OCI-LY7 (cell line): ENCODE measurements at regions not wholly inside any gene's neighbourhood (a gene's known extent, or its start where the extent isn't known, plus 50 kb on each side); places are given as distances from the start of the nearest gene placed in this dataset.

ENCODE experiments used
- BruUV-seq: library from RNA; stranded (reverse); fragments of 400-500 nt; replicated peaks from 2 replicates; lab custom pipeline; 2021; lab: Mats Ljungman, UMichigan
- CTCF ChIA-PET: fragments of 300-600 bp; sonication (Branson Sonifier 250); formaldehyde crosslinking; loops from one replicate; lab custom pipeline; 2022; ENCODE audit warnings: antibody characterized with exemption; ENCODE audit not compliant: unreplicated experiment; lab: Charles Lee
- POLR2A ChIA-PET: fragments of 300-600 bp; sonication (Branson Sonifier 250); formaldehyde crosslinking; loops from one replicate; lab custom pipeline; 2022; ENCODE audit warnings: antibody characterized with exemption; lab: Charles Lee
- DNase-seq: peaks from one replicate; pipeline ENCODE4 v3.0.0-alpha.2; 2015; ENCODE audit warnings: low spot score
- H2AFZ ChIP-seq: fragments of 200-600 bp; sonication (generic), shearing (Covaris generic); 2 replicates; pipeline ENCODE4 v1.6.1; 2014; ENCODE audit warnings: mild to moderate bottlenecking, antibody characterized with exemption, low read length, moderate library complexity
- H3K27ac ChIP-seq: fragments of 200-600 bp; sonication (generic); 2 replicates; pipeline ENCODE4 v1.5.1; 2014; ENCODE audit warnings: mixed run types, low read depth, mild to moderate bottlenecking, moderate library complexity, low read length, inconsistent platforms; ENCODE audit not compliant: poor library complexity, severe bottlenecking
- H3K36me3 ChIP-seq: fragments of 200-600 bp; sonication (generic); 2 replicates; pipeline ENCODE4 v1.6.1; 2014; ENCODE audit warnings: mild to moderate bottlenecking, antibody characterized with exemption, low read length, moderate library complexity, mixed read lengths; ENCODE audit not compliant: insufficient read depth
- H3K4me1 ChIP-seq: fragments of 200-600 bp; sonication (generic); 2 replicates; pipeline ENCODE4 v1.5.1; 2014; ENCODE audit warnings: mild to moderate bottlenecking, low read length; ENCODE audit not compliant: insufficient read depth, poor library complexity, severe bottlenecking
- H3K4me2 ChIP-seq: fragments of 200-600 bp; sonication (generic); 2 replicates; pipeline ENCODE4 v1.6.1; 2014; ENCODE audit warnings: mild to moderate bottlenecking, low read length
- H3K4me3 ChIP-seq: fragments of 200-600 bp; sonication (generic); 2 replicates; pipeline ENCODE4 v1.5.1; 2014; ENCODE audit warnings: mild to moderate bottlenecking, low read depth, low read length; ENCODE audit not compliant: poor library complexity, severe bottlenecking
- H3K79me2 ChIP-seq: fragments of 200-600 bp; sonication (generic); 2 replicates; pipeline ENCODE4 v1.6.1; 2016; ENCODE audit warnings: low read depth, mild to moderate bottlenecking, low read length, moderate library complexity, mixed read lengths; ENCODE audit not compliant: insufficient read depth
- H3K9me2 ChIP-seq: fragments of 200-600 bp; sonication (generic); 2 replicates; pipeline ENCODE4 v1.6.1; 2016; ENCODE audit warnings: mild to moderate bottlenecking, low read length, mixed read lengths; ENCODE audit not compliant: insufficient read depth
- H3K9me3 ChIP-seq: fragments of 200-600 bp; sonication (generic); 2 replicates; pipeline ENCODE4 v1.6.1; 2014; ENCODE audit warnings: mild to moderate bottlenecking, mixed run types, low read length, mixed read lengths
- H4K20me1 ChIP-seq: fragments of 200-600 bp; sonication (generic); 2 replicates; pipeline ENCODE4 v1.6.1; 2014; ENCODE audit warnings: mild to moderate bottlenecking, antibody characterized with exemption, low read length, moderate library complexity, mixed read lengths; ENCODE audit not compliant: insufficient read depth
- CTCF ChIP-seq: fragments of 200-600 bp; sonication (generic); conservative IDR thresholded peaks from 2 replicates; pipeline ENCODE4 v1.5.1; 2014; ENCODE audit warnings: mild to moderate bottlenecking, antibody characterized with exemption, low read length, moderate library complexity, mixed read lengths
- EZH2phosphoT487 ChIP-seq: fragments of 200-600 bp; sonication (generic); IDR thresholded peaks from 2 replicates; pipeline ENCODE4 v1.6.1; 2018; ENCODE audit warnings: low read depth, borderline replicate concordance, mild to moderate bottlenecking, mixed run types, antibody characterized with exemption, low read length, moderate library complexity, mixed read lengths
- intact Hi-C: fragments of 100-400 bp; cut with micrococcal nuclease; formaldehyde crosslinking; loops from one replicate; pipeline ENCODE4 v1.10.0; 2022; ENCODE audit not compliant: unreplicated experiment

- Histone ChIP-seq H3K9me2 (no peaks in the 10 kb centered on the region), H2AFZ (no peak overlapping the region), H3K36me3 (no peaks in the 10 kb centered on the region), H3K79me2 (no peaks in the 10 kb centered on the region), H3K27ac (no peak overlapping the region), H3K4me2 (no peak overlapping the region), H4K20me1 (no peaks in the 10 kb centered on the region), H3K4me3 (no peak overlapping the region), H3K4me1 (no peaks in the 10 kb centered on the region), H3K9me3 (no peaks in the 10 kb centered on the region)
- ChIA-PET CTCF (no interaction called here), POLR2A (interaction anchor here (0.6 kb wide), 1 partner anchor 877 kb away, joined by 3 read pairs; no protein-coding TSS in a partner anchor)
- intact Hi-C loops = no loop called here
- DNase-seq = no peak
- TF ChIP-seq EZH2phosphoT487 (no peak), CTCF (no peak)
- no TSS peak for BruUV-seq
Observed at GRCh38 chr3:144375088-144375487, 403.5 kb downstream of the DIPK2A start.

GRCh38 chr3:144380849-144381248 is 409.2 kb downstream of the DIPK2A start:
- H3K4me2 ChIP-seq = no peak overlapping the region
- ChIA-PET POLR2A (no interaction called here), CTCF (no interaction called here)
- H3K79me2 ChIP-seq = no peaks in the 10 kb centered on the region
- intact Hi-C loops = no loop called here
- no TSS peak for BruUV-seq
- no peak overlapping the region for H2AFZ ChIP-seq
- H3K9me2 ChIP-seq = no peaks in the 10 kb centered on the region
- no peaks in the 10 kb centered on the region for H4K20me1 ChIP-seq
- TF ChIP-seq EZH2phosphoT487 (no peak), CTCF (no peak)
- no peak for DNase-seq
- H3K36me3 ChIP-seq = no peaks in the 10 kb centered on the region
- no peaks in the 10 kb centered on the region for H3K4me1 ChIP-seq
- H3K9me3 ChIP-seq = no peaks in the 10 kb centered on the region
- no peak overlapping the region for H3K4me3 ChIP-seq
- no peak overlapping the region for H3K27ac ChIP-seq

- intact Hi-C loops = no loop called here
- H3K4me3 ChIP-seq = no peak overlapping the region
- no peaks in the 10 kb centered on the region for H3K79me2 ChIP-seq
- ChIA-PET POLR2A (interaction anchor here (0.7 kb wide), 1 partner anchor 1225 kb away, joined by 3 read pairs; no protein-coding TSS in a partner anchor), CTCF (no interaction called here)
- no peaks in the 10 kb centered on the region for H3K9me2 ChIP-seq
- H4K20me1 ChIP-seq = no peaks in the 10 kb centered on the region
- BruUV-seq = no TSS peak
- TF ChIP-seq EZH2phosphoT487 = no peak
- no peak for TF ChIP-seq CTCF
- H3K36me3 ChIP-seq = no peaks in the 10 kb centered on the region
- no peak overlapping the region for H3K4me2 ChIP-seq
- no peak for DNase-seq
- no peak overlapping the region for H2AFZ ChIP-seq
- no peak overlapping the region for H3K27ac ChIP-seq
- H3K9me3 ChIP-seq = no peaks in the 10 kb centered on the region
- no peaks in the 10 kb centered on the region for H3K4me1 ChIP-seq
Observed at GRCh38 chr3:144381607-144382006, 410.0 kb downstream of the DIPK2A start.
